ENCODE measurements at regions not wholly inside any gene's neighbourhood (a gene's known extent, or its start where the extent isn't known, plus 50 kb on each side); places are given as distances from the start of the nearest gene placed in this dataset.
"Not testable (repeated sequence)": the region's sequence is repeated elsewhere in the genome, so short reads cannot be mapped to it uniquely, and the experiment has no call there.

GRCh38 chr10:30560326-30560725, 69.2 kb downstream of the LYZL2 start:
- ATAC-seq (no peak), DNase-seq (no peak)
- intact Hi-C loops (cut with DNase I, micrococcal nuclease): no loop called here
- Mint-ChIP-seq H3K4me1 (peaks cover 4% of the 10 kb centered on the region), H3K9me3 (ENCODE audit: low read depth) (no peaks in the 10 kb centered on the region), H3K27ac (no peak overlapping the region), H3K4me3 (no peak overlapping the region), H3K27me3 (peaks cover 4% of the 10 kb centered on the region), H3K36me3 (ENCODE audit: low read depth) (no peaks in the 10 kb centered on the region)
- POLR2A ChIA-PET: no interaction called here
- CTCF ChIA-PET: interaction anchor here (1.5 kb wide), 2 partner anchors 22 to 31 kb away, joined by 6 to 7 read pairs; no protein-coding TSS in a partner anchor

GRCh38 chr10:30559180-30559579, 70.4 kb downstream of the LYZL2 start:
- Mint-ChIP-seq H3K4me1 (peaks cover 6% of the 10 kb centered on the region), H3K36me3 (ENCODE audit: low read depth) (no peaks in the 10 kb centered on the region), H3K4me3 (no peak overlapping the region), H3K9me3 (ENCODE audit: low read depth) (no peaks in the 10 kb centered on the region), H3K27ac (no peak overlapping the region), H3K27me3 (peaks cover 4% of the 10 kb centered on the region)
- ChIA-PET POLR2A (no interaction called here), CTCF (interaction anchor here (1.5 kb wide), 2 partner anchors 23 to 32 kb away, joined by 6 to 7 read pairs; no protein-coding TSS in a partner anchor)
- intact Hi-C loops (cut with DNase I, micrococcal nuclease): no loop called here
- ATAC-seq (no peak), DNase-seq (no peak)

DNA sequence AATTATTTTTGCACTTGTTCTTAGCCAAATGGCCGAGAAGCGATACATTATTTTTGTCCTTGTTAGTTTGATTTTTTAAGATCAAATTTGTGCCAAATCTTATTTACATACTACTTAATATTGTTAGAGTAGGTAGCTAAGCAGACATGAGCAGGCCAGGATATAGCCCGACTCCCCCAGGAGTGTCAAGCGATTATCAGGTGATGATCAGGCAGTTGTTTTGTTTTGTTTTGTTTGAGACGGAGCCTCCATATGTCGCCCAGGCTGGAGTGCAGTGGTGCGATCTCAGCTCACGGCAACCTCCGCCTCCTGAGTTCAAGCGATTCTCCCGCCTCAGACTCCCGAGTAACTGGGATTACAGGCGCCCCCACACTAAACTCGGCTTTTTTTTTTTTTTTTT, 71.1 kb downstream of the LYZL2 start:
- no peak overlapping the region for H3K4me3 Mint-ChIP-seq
- H3K27me3 Mint-ChIP-seq: peaks cover 3% of the 10 kb centered on the region
- H3K4me1 Mint-ChIP-seq: peaks cover 6% of the 10 kb centered on the region
- no peaks in the 10 kb centered on the region for H3K36me3 Mint-ChIP-seq (ENCODE audit: low read depth)
- ChIA-PET CTCF (no interaction called here), POLR2A (no interaction called here)
- H3K27ac Mint-ChIP-seq: no peak overlapping the region
- ATAC-seq (no peak), DNase-seq (no peak)
- intact Hi-C loops (cut with DNase I, micrococcal nuclease): no loop called here
- no peaks in the 10 kb centered on the region for H3K9me3 Mint-ChIP-seq (ENCODE audit: low read depth)

GRCh38 chr10:30557884-30558283, 71.7 kb downstream of the LYZL2 start:
- no peak overlapping the region for H3K4me3 Mint-ChIP-seq
- ChIA-PET POLR2A (no interaction called here), CTCF (interaction anchor here (0.6 kb wide), 1 partner anchor 130 kb away, joined by 3 read pairs; no protein-coding TSS in a partner anchor)
- DNase-seq: no peak
- intact Hi-C loops (cut with DNase I, micrococcal nuclease): no loop called here
- H3K27ac Mint-ChIP-seq: no peak overlapping the region
- ATAC-seq: no peak
- peaks cover 1% of the 10 kb centered on the region for H3K27me3 Mint-ChIP-seq
- H3K4me1 Mint-ChIP-seq: peaks cover 4% of the 10 kb centered on the region
- no peaks in the 10 kb centered on the region for H3K9me3 Mint-ChIP-seq (ENCODE audit: low read depth)
- H3K36me3 Mint-ChIP-seq (ENCODE audit: low read depth): no peaks in the 10 kb centered on the region

GRCh38 chr10:30556189-30556588, 73.4 kb downstream of the LYZL2 start:
- H3K27ac Mint-ChIP-seq: no peak overlapping the region
- peaks cover 2% of the 10 kb centered on the region for H3K4me1 Mint-ChIP-seq
- intact Hi-C loops (cut with DNase I, micrococcal nuclease): no loop called here
- H3K9me3 Mint-ChIP-seq (ENCODE audit: low read depth): no peaks in the 10 kb centered on the region
- ATAC-seq (no peak), DNase-seq (no peak)
- CTCF ChIA-PET: interaction anchor here (0.7 to 1.2 kb wide), 4 partner anchors 29 to 164 kb away, joined by 3 to 4 read pairs (median 3); no protein-coding TSS in a partner anchor
- H3K27me3 Mint-ChIP-seq: no peaks in the 10 kb centered on the region
- POLR2A ChIA-PET: no interaction called here
- no peak overlapping the region for H3K4me3 Mint-ChIP-seq
- H3K36me3 Mint-ChIP-seq (ENCODE audit: low read depth): no peaks in the 10 kb centered on the region

GRCh38 chr10:30555465-30555864, 74.1 kb downstream of the LYZL2 start:
- Mint-ChIP-seq H3K9me3 (ENCODE audit: low read depth) (no peaks in the 10 kb centered on the region), H3K27ac (no peak overlapping the region), H3K36me3 (ENCODE audit: low read depth) (no peaks in the 10 kb centered on the region), H3K4me1 (peaks cover 2% of the 10 kb centered on the region), H3K27me3 (no peaks in the 10 kb centered on the region), H3K4me3 (no peak overlapping the region)
- ATAC-seq (no peak), DNase-seq (no peak)
- CTCF ChIA-PET: interaction anchor here (0.7 to 1.3 kb wide), 4 partner anchors 18 to 162 kb away, joined by 3 to 5 read pairs (median 4); no protein-coding TSS in a partner anchor
- intact Hi-C loops (cut with DNase I, micrococcal nuclease): no loop called here
- POLR2A ChIA-PET: no interaction called here

DNA sequence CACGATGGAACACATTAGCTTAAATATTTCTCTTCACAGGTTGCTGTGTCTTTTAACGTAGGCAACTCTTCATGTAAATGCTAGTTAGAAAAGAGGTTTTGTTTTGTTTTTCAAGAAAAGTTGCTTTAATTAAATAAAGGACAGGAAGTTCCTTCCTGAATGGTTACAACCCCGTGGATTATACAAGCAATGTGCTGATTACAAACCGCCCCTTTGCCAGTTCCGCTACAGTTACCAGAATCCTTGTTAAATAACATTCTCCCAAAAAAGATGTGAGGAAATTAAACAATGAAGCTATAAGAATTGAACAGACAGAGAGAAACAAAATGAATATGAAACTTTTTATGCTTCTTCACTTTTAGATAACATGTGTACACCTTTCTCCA, 75.1 kb downstream of the LYZL2 start:
- no peak for DNase-seq
- Mint-ChIP-seq H3K27ac (no peak overlapping the region), H3K4me3 (no peak overlapping the region), H3K27me3 (no peaks in the 10 kb centered on the region), H3K9me3 (ENCODE audit: low read depth) (no peaks in the 10 kb centered on the region), H3K4me1 (peaks cover 2% of the 10 kb centered on the region), H3K36me3 (ENCODE audit: low read depth) (no peaks in the 10 kb centered on the region)
- POLR2A ChIA-PET: no interaction called here
- CTCF ChIA-PET: interaction anchor here (0.7 to 1.5 kb wide), 6 partner anchors 17 to 195 kb away, joined by 3 to 5 read pairs (median 3); no protein-coding TSS in a partner anchor
- no peak for ATAC-seq
- intact Hi-C loops (cut with DNase I, micrococcal nuclease): loop anchor here in 1 of 2 experiments (5.0 kb wide), 1 partner anchor 52 kb away; no protein-coding TSS in a partner anchor

- intact Hi-C loops (cut with DNase I, micrococcal nuclease): loop anchor here in 1 of 2 experiments (5.0 kb wide), 1 partner anchor 52 kb away; no protein-coding TSS in a partner anchor
- Mint-ChIP-seq H3K36me3 (ENCODE audit: low read depth) (no peaks in the 10 kb centered on the region), H3K4me3 (no peak overlapping the region), H3K27ac (no peak overlapping the region), H3K4me1 (peaks cover 2% of the 10 kb centered on the region), H3K9me3 (ENCODE audit: low read depth) (no peaks in the 10 kb centered on the region), H3K27me3 (no peaks in the 10 kb centered on the region)
- ChIA-PET CTCF (interaction anchor here (0.5 to 1.5 kb wide), 2 partner anchors 86 to 501 kb away, joined by 3 read pairs; no protein-coding TSS in a partner anchor), POLR2A (no interaction called here)
- no peak for DNase-seq
- ATAC-seq: no peak
These were observed 75.7 kb downstream of the LYZL2 start for GRCh38 chr10:30553626-30554439.

GRCh38 chr10:30553018-30553625, 76.4 kb downstream of the LYZL2 start:
- intact Hi-C loops (cut with DNase I, micrococcal nuclease): loop anchor here in 1 of 2 experiments (5.0 kb wide), 1 partner anchor 51 kb away; no protein-coding TSS in a partner anchor
- ATAC-seq (no peak), DNase-seq (no peak)
- Mint-ChIP-seq H3K36me3 (ENCODE audit: low read depth) (no peaks in the 10 kb centered on the region), H3K27ac (no peak overlapping the region), H3K4me3 (no peak overlapping the region), H3K4me1 (peaks cover 2% of the 10 kb centered on the region), H3K27me3 (no peaks in the 10 kb centered on the region), H3K9me3 (ENCODE audit: low read depth) (no peaks in the 10 kb centered on the region)
- CTCF ChIA-PET: interaction anchor here (0.5 kb wide), 1 partner anchor 500 kb away, joined by 3 read pairs; no protein-coding TSS in a partner anchor
- POLR2A ChIA-PET: no interaction called here

DNA sequence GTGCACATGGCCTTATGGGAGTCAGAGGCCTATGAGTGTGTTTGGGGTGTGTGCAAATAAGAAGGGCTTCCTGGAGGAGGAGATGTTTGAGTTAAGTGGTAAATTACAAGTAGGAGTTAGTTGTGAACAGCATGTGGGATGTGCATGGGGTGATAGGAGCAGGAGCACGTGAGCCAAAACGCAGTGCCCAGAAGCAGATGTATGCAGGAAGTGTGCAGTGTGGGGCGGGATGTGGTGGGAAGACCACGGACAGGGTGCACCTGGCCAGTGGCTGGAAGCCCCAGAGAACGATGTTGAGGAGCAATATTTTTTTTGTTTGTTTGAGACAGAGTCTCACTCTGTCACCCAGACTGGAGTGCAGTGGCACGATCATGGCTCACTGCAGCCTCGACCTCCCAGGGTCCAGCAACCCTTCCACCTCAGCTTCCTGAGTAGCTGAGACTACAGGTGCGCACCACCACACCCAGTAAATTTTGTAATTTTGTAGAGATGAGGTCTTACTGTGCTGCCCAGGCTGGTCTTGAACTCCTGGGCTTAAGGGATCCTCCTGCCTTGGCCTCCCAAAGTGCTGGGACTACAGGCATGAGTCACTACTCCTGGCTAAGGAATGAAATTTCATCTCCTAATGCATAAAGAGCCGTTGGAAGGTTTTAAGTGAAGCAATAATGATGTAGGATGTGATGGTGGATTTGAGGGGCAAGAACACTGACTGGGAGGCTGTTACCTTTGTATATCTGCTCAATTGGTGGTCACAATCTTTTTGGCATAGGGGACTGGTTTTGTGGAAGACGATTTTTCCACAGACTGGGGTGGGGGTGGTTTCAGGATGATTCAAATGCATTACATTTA, 78.4 kb downstream of the LYZL2 start:
- Mint-ChIP-seq H3K27ac (no peak overlapping the region), H3K36me3 (ENCODE audit: low read depth) (no peaks in the 10 kb centered on the region)
- CTCF ChIA-PET: no interaction called here

DNA sequence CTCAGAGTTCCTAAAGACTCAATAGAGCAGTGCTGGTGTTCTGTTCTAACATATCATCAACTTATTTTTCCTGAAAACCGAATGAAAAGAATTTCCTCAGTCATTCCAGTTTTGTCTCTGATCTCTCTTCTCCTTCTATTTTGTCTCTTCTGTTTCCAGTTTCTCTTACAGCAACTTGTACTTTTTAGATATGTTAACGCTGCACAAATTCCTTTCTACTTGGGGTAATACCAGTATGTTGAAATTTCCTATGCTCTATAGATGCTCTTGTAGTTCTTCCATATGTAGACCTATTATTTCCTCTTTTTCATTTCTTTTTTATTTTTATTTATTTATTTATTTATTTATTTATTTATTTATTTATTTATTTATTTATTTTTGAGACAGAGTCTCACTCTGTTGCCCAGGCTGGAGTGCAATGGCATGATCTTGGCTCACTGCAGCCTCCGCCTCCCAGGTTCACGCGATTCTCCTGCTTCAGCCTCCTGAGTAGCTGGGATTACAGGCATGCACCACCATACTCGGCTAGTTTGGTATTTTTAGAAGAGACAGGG, 80.3 kb downstream of the LYZL2 start:
- H3K4me1 Mint-ChIP-seq; DNase-seq; ATAC-seq; H3K36me3 Mint-ChIP-seq (ENCODE audit: low read depth); H3K27me3 Mint-ChIP-seq; POLR2A ChIA-PET; H3K9me3 Mint-ChIP-seq (ENCODE audit: low read depth); H3K27ac Mint-ChIP-seq; H3K4me3 Mint-ChIP-seq; CTCF ChIA-PET; intact Hi-C loops (cut with DNase I, micrococcal nuclease): not testable (repeated sequence)

More for the DNA sequence above, 78.4 kb downstream of the LYZL2 start:
- H3K4me1 Mint-ChIP-seq: peaks cover 2% of the 10 kb centered on the region
- no peak overlapping the region for H3K4me3 Mint-ChIP-seq
- no peaks in the 10 kb centered on the region for H3K9me3 Mint-ChIP-seq (ENCODE audit: low read depth)
- DNase-seq: no peak
- intact Hi-C loops (cut with DNase I, micrococcal nuclease): loop anchor here in 1 of 2 experiments (5.0 kb wide), 1 partner anchor 49 kb away; no protein-coding TSS in a partner anchor
- POLR2A ChIA-PET: no interaction called here
- H3K27me3 Mint-ChIP-seq: peaks cover 2% of the 10 kb centered on the region
- ATAC-seq: no peak

Measured in activated CD4-positive, alpha-beta T cell treated with anti-CD3 and anti-CD28 coated beads for 36 hours (primary cell).